ENCODE measurements at regions not wholly inside any gene's neighbourhood (a gene's known extent, or its start where the extent isn't known, plus 50 kb on each side); places are given as distances from the start of the nearest gene placed in this dataset.

- H2AFZ ChIP-seq (ENCODE audit: low read depth, low read length) = no peak overlapping the region
- no peak overlapping the region for H3K4me2 ChIP-seq (ENCODE audit: low read length)
- TF ChIP-seq POLR2AphosphoS5 (IDR thresholded peaks at IDR 0.05) (no peak), EZH2 (IDR thresholded peaks at IDR 0.05; ENCODE audit: borderline replicate concordance, insufficient read depth, low read length, poor library complexity, severe bottlenecking) (no peak), TAF1 (IDR thresholded peaks at IDR 0.05; ENCODE audit: low read depth) (no peak), MXI1 (conservative IDR thresholded peaks at IDR 0.05; ENCODE audit: poor library complexity, severe bottlenecking) (no peak), EP300 (conservative IDR thresholded peaks at IDR 0.05; ENCODE audit: poor library complexity, severe bottlenecking) (no peak), CTCF (IDR thresholded peaks at IDR 0.05; ENCODE audit: poor library complexity, severe bottlenecking) (no peak), RAD21 (conservative IDR thresholded peaks at IDR 0.05) (no peak), SMC3 (conservative IDR thresholded peaks at IDR 0.05; ENCODE audit: poor library complexity) (no peak), REST (IDR thresholded peaks at IDR 0.05; ENCODE audit: borderline replicate concordance) (no peak)
- no peaks in the 10 kb centered on the region for H3K27me3 ChIP-seq (ENCODE audit: insufficient read depth, low read depth, low read length)
- no peak overlapping the region for H3K27ac ChIP-seq (ENCODE audit: low read length)
- no peak overlapping the region for H3K4me3 ChIP-seq (ENCODE audit: low read length)
- H3K9ac ChIP-seq (ENCODE audit: low read length) = no peak overlapping the region
- H3K36me3 ChIP-seq (ENCODE audit: insufficient read depth, low read length) = no peaks in the 10 kb centered on the region
- H3K79me2 ChIP-seq (replicated peaks; ENCODE audit: insufficient read depth, low read length) = no peaks in the 10 kb centered on the region
- no peaks in the 10 kb centered on the region for H4K20me1 ChIP-seq (ENCODE audit: insufficient read depth)
- no peaks in the 10 kb centered on the region for H3F3A ChIP-seq (ENCODE audit: insufficient read depth, low read length, poor library complexity, severe bottlenecking)
- H3K9me3 ChIP-seq (ENCODE audit: low read length) = no peaks in the 10 kb centered on the region
- no peaks in the 10 kb centered on the region for H3K9me2 ChIP-seq (ENCODE audit: insufficient read depth, low read length)
Observed at GRCh38 chr17:79552824-79553223, 58.0 kb downstream of the RBFOX3 start.

- no peak overlapping the region for H3K27ac ChIP-seq (ENCODE audit: low read length)
- no peak overlapping the region for H2AFZ ChIP-seq (ENCODE audit: low read depth, low read length)
- no peaks in the 10 kb centered on the region for H4K20me1 ChIP-seq (ENCODE audit: insufficient read depth)
- no peak overlapping the region for H3K4me3 ChIP-seq (ENCODE audit: low read length)
- H3K36me3 ChIP-seq (ENCODE audit: insufficient read depth, low read length) = no peaks in the 10 kb centered on the region
- no peaks in the 10 kb centered on the region for H3K9me2 ChIP-seq (ENCODE audit: insufficient read depth, low read length)
- H3K9ac ChIP-seq (ENCODE audit: low read length) = no peak overlapping the region
- no peak for TF ChIP-seq SMC3 (conservative IDR thresholded peaks at IDR 0.05; ENCODE audit: poor library complexity)
- no peak for TF ChIP-seq RAD21 (conservative IDR thresholded peaks at IDR 0.05)
- no peak for TF ChIP-seq EP300 (conservative IDR thresholded peaks at IDR 0.05; ENCODE audit: poor library complexity, severe bottlenecking)
- TF ChIP-seq MXI1 (conservative IDR thresholded peaks at IDR 0.05; ENCODE audit: poor library complexity, severe bottlenecking) = no peak
- no peak for TF ChIP-seq EZH2 (IDR thresholded peaks at IDR 0.05; ENCODE audit: borderline replicate concordance, insufficient read depth, low read length, poor library complexity, severe bottlenecking)
- no peak for TF ChIP-seq TAF1 (IDR thresholded peaks at IDR 0.05; ENCODE audit: low read depth)
- no peak for TF ChIP-seq REST (IDR thresholded peaks at IDR 0.05; ENCODE audit: borderline replicate concordance)
- no peak for TF ChIP-seq POLR2AphosphoS5 (IDR thresholded peaks at IDR 0.05)
- no peak for TF ChIP-seq CTCF (IDR thresholded peaks at IDR 0.05; ENCODE audit: poor library complexity, severe bottlenecking)
- no peaks in the 10 kb centered on the region for H3K79me2 ChIP-seq (replicated peaks; ENCODE audit: insufficient read depth, low read length)
- H3K27me3 ChIP-seq (ENCODE audit: insufficient read depth, low read depth, low read length) = no peaks in the 10 kb centered on the region
- no peaks in the 10 kb centered on the region for H3K9me3 ChIP-seq (ENCODE audit: low read length)
- H3K4me2 ChIP-seq (ENCODE audit: low read length) = no peak overlapping the region
- no peaks in the 10 kb centered on the region for H3F3A ChIP-seq (ENCODE audit: insufficient read depth, low read length, poor library complexity, severe bottlenecking)
Observed at GRCh38 chr17:79552405-79552804, 58.4 kb downstream of the RBFOX3 start.

All from neural cell (in vitro differentiated cells).